22Rv1 (cell line): ENCODE measurements at regions not wholly inside any gene's neighbourhood (a gene's known extent, or its start where the extent isn't known, plus 50 kb on each side); places are given as distances from the start of the nearest gene placed in this dataset.

ENCODE experiments used
- ZFX ChIP-seq: fragments of 450-650 bp; IDR thresholded peaks from 2 replicates; pipeline ENCODE4 v1.6.1; 2017; ENCODE audit warnings: antibody characterized with exemption, borderline replicate concordance
- TF ChIP-seq, protein P1 (sequence below): fragments of 450-650 bp; IDR thresholded peaks from 2 replicates; pipeline ENCODE4 v1.5.1; 2017; ENCODE audit warnings: mild to moderate bottlenecking

DNA sequence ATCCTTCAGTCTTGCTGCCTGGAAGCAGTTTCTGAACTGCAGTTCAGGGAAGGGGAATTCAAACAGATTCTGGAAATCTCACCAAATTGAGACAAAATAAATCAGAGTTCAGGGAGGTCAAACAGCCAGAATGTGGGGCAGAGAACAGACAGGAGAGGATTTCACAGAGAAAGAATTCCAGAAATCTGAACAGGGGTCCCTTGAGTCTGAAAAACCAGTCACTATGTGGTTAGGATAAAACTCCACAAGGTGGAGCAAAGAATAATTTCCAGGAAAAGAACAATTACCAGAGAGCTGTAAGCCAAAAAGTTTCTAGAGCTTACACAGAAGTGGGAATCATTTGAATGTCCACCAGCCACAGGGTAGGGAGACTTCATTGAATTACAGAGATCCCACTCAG lies 84.7 kb downstream of the URB2 start:
- TF ChIP-seq, protein P1, sequence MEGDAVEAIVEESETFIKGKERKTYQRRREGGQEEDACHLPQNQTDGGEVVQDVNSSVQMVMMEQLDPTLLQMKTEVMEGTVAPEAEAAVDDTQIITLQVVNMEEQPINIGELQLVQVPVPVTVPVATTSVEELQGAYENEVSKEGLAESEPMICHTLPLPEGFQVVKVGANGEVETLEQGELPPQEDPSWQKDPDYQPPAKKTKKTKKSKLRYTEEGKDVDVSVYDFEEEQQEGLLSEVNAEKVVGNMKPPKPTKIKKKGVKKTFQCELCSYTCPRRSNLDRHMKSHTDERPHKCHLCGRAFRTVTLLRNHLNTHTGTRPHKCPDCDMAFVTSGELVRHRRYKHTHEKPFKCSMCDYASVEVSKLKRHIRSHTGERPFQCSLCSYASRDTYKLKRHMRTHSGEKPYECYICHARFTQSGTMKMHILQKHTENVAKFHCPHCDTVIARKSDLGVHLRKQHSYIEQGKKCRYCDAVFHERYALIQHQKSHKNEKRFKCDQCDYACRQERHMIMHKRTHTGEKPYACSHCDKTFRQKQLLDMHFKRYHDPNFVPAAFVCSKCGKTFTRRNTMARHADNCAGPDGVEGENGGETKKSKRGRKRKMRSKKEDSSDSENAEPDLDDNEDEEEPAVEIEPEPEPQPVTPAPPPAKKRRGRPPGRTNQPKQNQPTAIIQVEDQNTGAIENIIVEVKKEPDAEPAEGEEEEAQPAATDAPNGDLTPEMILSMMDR = no peak
- no peak for TF ChIP-seq ZFX
